ENCODE measurements at regions not wholly inside any gene's neighbourhood (a gene's known extent, or its start where the extent isn't known, plus 50 kb on each side); places are given as distances from the start of the nearest gene placed in this dataset.

DNA sequence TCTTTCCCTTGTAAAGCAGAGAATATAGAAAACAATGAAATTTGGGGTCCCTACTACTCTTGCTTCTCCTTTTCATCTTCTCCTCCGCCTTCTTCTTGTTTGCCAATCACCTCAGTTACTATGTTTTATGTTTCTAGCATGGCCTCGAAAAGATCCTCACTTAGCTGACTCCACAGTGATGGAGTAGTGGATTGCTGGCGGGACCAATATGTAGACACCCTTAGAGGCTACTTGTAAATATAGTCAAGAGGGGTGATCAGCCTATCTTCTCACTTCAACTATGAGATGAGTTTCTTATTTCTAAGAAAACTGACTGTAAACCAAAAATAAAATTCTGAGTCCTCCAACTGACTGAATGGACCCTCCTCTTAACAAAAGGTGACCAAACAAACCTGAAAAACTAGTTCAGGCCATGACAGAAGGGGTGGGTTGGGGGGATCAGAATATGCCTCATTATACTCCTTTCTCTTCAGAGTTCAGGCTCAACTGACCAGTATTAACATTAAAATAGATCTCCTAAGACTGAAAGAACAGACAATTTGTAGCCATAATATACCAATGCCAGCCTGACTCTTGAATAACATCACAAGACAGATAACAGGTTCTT is 829.0 kb downstream of the TLE4 start:
- Histone ChIP-seq H3K4me1 (no peaks in the 10 kb centered on the region), H3K4me3 (no peak overlapping the region), H4K20me1 (ENCODE audit: low read depth) (no peaks in the 10 kb centered on the region), H3K9me3 (ENCODE audit: low read depth) (no peaks in the 10 kb centered on the region), H3K9ac (no peak overlapping the region), H3F3A (ENCODE audit: low read depth) (no peaks in the 10 kb centered on the region), H3K79me2 (ENCODE audit: low read depth) (no peaks in the 10 kb centered on the region), H3K4me2 (no peak overlapping the region), H3K27ac (no peak overlapping the region), H3K27me3 (no peaks in the 10 kb centered on the region), H2AFZ (replicated peaks) (peak overlapping the region; percentile 53), H3K36me3 (no peaks in the 10 kb centered on the region)
- peaks cover 4% of the 10 kb centered on the region for H3K27me3 Mint-ChIP-seq (ENCODE audit: insufficient read depth, low read depth)
- TF ChIP-seq EZH2 (IDR thresholded peaks at IDR 0.05) (no peak), EZH2phosphoT487 (IDR thresholded peaks at IDR 0.05) (no peak), CTCF (IDR thresholded peaks at IDR 0.05) (no peak)
- peaks cover 5% of the 10 kb centered on the region for H3K4me1 Mint-ChIP-seq
- no peak overlapping the region for H3K27ac Mint-ChIP-seq
- DNase-seq (ENCODE audit: low spot score) = no peak
- H3K36me3 Mint-ChIP-seq = no peaks in the 10 kb centered on the region
- no peaks in the 10 kb centered on the region for H3K9me3 Mint-ChIP-seq
- no peak overlapping the region for H3K4me3 Mint-ChIP-seq

GRCh38 chr9:80399606-80400005 is 827.8 kb downstream of the TLE4 start:
- Mint-ChIP-seq H3K9me3 (no peaks in the 10 kb centered on the region), H3K4me3 (no peak overlapping the region), H3K4me1 (peaks cover 5% of the 10 kb centered on the region), H3K36me3 (no peaks in the 10 kb centered on the region), H3K27ac (no peak overlapping the region), H3K27me3 (ENCODE audit: insufficient read depth, low read depth) (peaks cover 4% of the 10 kb centered on the region)
- no peak for TF ChIP-seq EZH2 (IDR thresholded peaks at IDR 0.05)
- no peaks in the 10 kb centered on the region for H3K4me1 ChIP-seq
- no peaks in the 10 kb centered on the region for H3K36me3 ChIP-seq
- H3K4me2 ChIP-seq = no peak overlapping the region
- no peaks in the 10 kb centered on the region for H3K79me2 ChIP-seq (ENCODE audit: low read depth)
- H4K20me1 ChIP-seq (ENCODE audit: low read depth) = no peaks in the 10 kb centered on the region
- no peak overlapping the region for H3K4me3 ChIP-seq
- no peak overlapping the region for H3K27ac ChIP-seq
- no peaks in the 10 kb centered on the region for H3K27me3 ChIP-seq
- H2AFZ ChIP-seq (replicated peaks) = no peak overlapping the region
- no peak overlapping the region for H3K9ac ChIP-seq
- no peaks in the 10 kb centered on the region for H3F3A ChIP-seq (ENCODE audit: low read depth)
- H3K9me3 ChIP-seq (ENCODE audit: low read depth) = no peaks in the 10 kb centered on the region
- DNase-seq (ENCODE audit: low spot score) = no peak

DNA sequence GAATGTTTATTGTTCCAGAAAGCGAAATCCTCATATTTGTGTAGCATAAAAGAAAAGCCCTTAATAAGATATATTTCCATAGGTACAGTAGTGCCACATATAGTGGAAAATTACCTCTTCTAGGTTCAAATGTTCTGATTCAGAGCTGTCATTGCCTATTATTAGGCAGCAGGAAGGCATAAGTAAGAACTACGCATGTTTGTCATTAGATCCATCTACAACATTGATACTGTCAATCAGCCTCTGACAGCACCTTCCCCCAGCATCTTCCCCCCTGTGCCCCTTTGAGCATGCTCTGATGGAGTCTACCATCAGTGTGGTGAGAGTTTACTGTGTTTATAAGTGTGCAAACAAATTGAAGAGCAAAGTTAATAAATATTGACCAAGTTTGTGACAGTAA is 816.1 kb downstream of the TLE4 start:
- Histone ChIP-seq H3K4me2 (no peak overlapping the region), H3K9me3 (ENCODE audit: low read depth) (no peaks in the 10 kb centered on the region), H3K27ac (no peak overlapping the region), H3F3A (ENCODE audit: low read depth) (no peaks in the 10 kb centered on the region), H3K4me3 (no peak overlapping the region), H3K36me3 (no peaks in the 10 kb centered on the region), H2AFZ (replicated peaks) (no peak overlapping the region), H3K9ac (no peak overlapping the region), H3K27me3 (no peaks in the 10 kb centered on the region), H3K4me1 (no peaks in the 10 kb centered on the region), H3K79me2 (ENCODE audit: low read depth) (no peaks in the 10 kb centered on the region), H4K20me1 (ENCODE audit: low read depth) (no peaks in the 10 kb centered on the region)
- Mint-ChIP-seq H3K4me3 (no peak overlapping the region), H3K9me3 (peaks cover 7% of the 10 kb centered on the region), H3K27ac (no peak overlapping the region), H3K4me1 (no peaks in the 10 kb centered on the region), H3K36me3 (peaks cover 2% of the 10 kb centered on the region), H3K27me3 (ENCODE audit: insufficient read depth, low read depth) (no peaks in the 10 kb centered on the region)
- DNase-seq (ENCODE audit: low spot score) = no peak
- no peak for TF ChIP-seq CTCF (IDR thresholded peaks at IDR 0.05)
- no peak for TF ChIP-seq EZH2 (IDR thresholded peaks at IDR 0.05)
- no peak for TF ChIP-seq EZH2phosphoT487 (IDR thresholded peaks at IDR 0.05)

GRCh38 chr9:80385246-80385645 is 813.5 kb downstream of the TLE4 start:
- Mint-ChIP-seq H3K27ac (no peak overlapping the region), H3K27me3 (ENCODE audit: insufficient read depth, low read depth) (no peaks in the 10 kb centered on the region), H3K4me1 (peaks cover 4% of the 10 kb centered on the region), H3K9me3 (no peaks in the 10 kb centered on the region), H3K36me3 (no peaks in the 10 kb centered on the region), H3K4me3 (no peak overlapping the region)
- no peak overlapping the region for H3K4me3 ChIP-seq
- TF ChIP-seq EZH2 (IDR thresholded peaks at IDR 0.05) (no peak), EZH2phosphoT487 (IDR thresholded peaks at IDR 0.05) (no peak), CTCF (IDR thresholded peaks at IDR 0.05) (no peak)
- H3K9me3 ChIP-seq (ENCODE audit: low read depth) = no peaks in the 10 kb centered on the region
- no peak overlapping the region for H3K4me2 ChIP-seq
- no peaks in the 10 kb centered on the region for H3K36me3 ChIP-seq
- no peaks in the 10 kb centered on the region for H3K4me1 ChIP-seq
- H3K79me2 ChIP-seq (ENCODE audit: low read depth) = no peaks in the 10 kb centered on the region
- no peak overlapping the region for H2AFZ ChIP-seq (replicated peaks)
- H3F3A ChIP-seq (ENCODE audit: low read depth) = no peaks in the 10 kb centered on the region
- H3K27me3 ChIP-seq = no peaks in the 10 kb centered on the region
- no peak overlapping the region for H3K9ac ChIP-seq
- H4K20me1 ChIP-seq (ENCODE audit: low read depth) = no peaks in the 10 kb centered on the region
- DNase-seq (ENCODE audit: low spot score) = no peak
- H3K27ac ChIP-seq = no peak overlapping the region

All from neural progenitor cell (in vitro differentiated cells).